Endothelial cell of umbilical vein (primary cell): ENCODE measurements at regions not wholly inside any gene's neighbourhood (a gene's known extent, or its start where the extent isn't known, plus 50 kb on each side); places are given as distances from the start of the nearest gene placed in this dataset.

ENCODE experiments used
- BruUV-seq: library from RNA; stranded (reverse); fragments of 400-500 nt; replicated peaks from 2 replicates; lab custom pipeline; 2021; lab: Mats Ljungman, UMichigan
- CTCF ChIA-PET: fragments of 300-600, 350-600 bp; sonication (Branson Sonifier 250); formaldehyde crosslinking; loops from one replicate; lab custom pipeline; 2021; ENCODE audit warnings: antibody characterized with exemption, inconsistent platforms; lab: Charles Lee
- POLR2A ChIA-PET: fragments of 300-600, 350-600 bp; sonication (Branson Sonifier 250); formaldehyde crosslinking; loops from one replicate; lab custom pipeline; 2021; ENCODE audit warnings: antibody characterized with exemption, inconsistent platforms; lab: Charles Lee
- DNase-seq: peaks from one replicate; pipeline ENCODE4 v3.0.0-alpha.2; 2011; ENCODE audit warnings: low read depth, low spot score
- FAIRE-seq: peaks from 2 replicates; lab custom pipeline; 2011; peaks lifted over from hg19 to GRCh38; lab: Jason Lieb, UNC
- H2AFZ ChIP-seq: 2 replicates; pipeline ENCODE4 v1.6.0; 2012; ENCODE audit warnings: low read depth, low read length, control low read depth, inconsistent platforms
- H3K27ac ChIP-seq: 2 replicates; pipeline ENCODE4 v1.5.1; 2011; ENCODE audit warnings: low read depth, mild to moderate bottlenecking, control low read depth, low read length, moderate library complexity; ENCODE audit not compliant: insufficient read depth
- H3K27me3 ChIP-seq, 2 experiments: 2 replicates each; pipeline versions ENCODE4 v1.6.0 to v1.6.1; 2011; ENCODE audit warnings: low read length in 2 of 2, mixed read lengths in 1 of 2; ENCODE audit not compliant: control insufficient read depth in 2 of 2, insufficient read depth in 2 of 2
- H3K36me3 ChIP-seq, 2 experiments: 2 replicates in 1 of 2; 3 replicates in 1 of 2; pipeline ENCODE4 v1.5.1; 2011; ENCODE audit warnings: low read length in 2 of 2, mild to moderate bottlenecking in 1 of 2, moderate library complexity in 1 of 2; ENCODE audit not compliant: control insufficient read depth in 2 of 2, insufficient read depth in 2 of 2; ENCODE audit errors: extremely low read depth in 1 of 2
- H3K4me1 ChIP-seq: 3 replicates; pipeline ENCODE4 v1.5.1; 2011; ENCODE audit warnings: mild to moderate bottlenecking, low read length; ENCODE audit not compliant: control insufficient read depth, insufficient read depth; ENCODE audit errors: extremely low read depth
- H3K4me2 ChIP-seq: 2 replicates; pipeline ENCODE4 v1.6.1; 2011; ENCODE audit warnings: low read length, control low read depth, mixed read lengths; ENCODE audit not compliant: insufficient read depth
- H3K4me3 ChIP-seq, 3 experiments: fragments of 200-600 bp in 1 of 3; sonication (generic), shearing (Covaris generic) in 1 of 3; replicated peaks in 1 of 3; 2 replicates each; pipeline ENCODE4 v1.5.1; 2011 to 2016; ENCODE audit warnings: control low read depth in 3 of 3, low read length in 3 of 3, mild to moderate bottlenecking in 2 of 3, inconsistent platforms in 1 of 3, low read depth in 1 of 3, moderate library complexity in 1 of 3; ENCODE audit not compliant: insufficient read depth in 1 of 3
- H3K79me2 ChIP-seq: 2 replicates; pipeline ENCODE4 v1.6.0; 2012; ENCODE audit warnings: low read length, inconsistent platforms; ENCODE audit not compliant: control insufficient read depth, insufficient read depth
- H3K9ac ChIP-seq: replicated peaks from 2 replicates; pipeline ENCODE3; 2011; ENCODE audit warnings: low read length, control low read depth; ENCODE audit not compliant: insufficient read depth; ENCODE audit errors: extremely low read depth
- H3K9me1 ChIP-seq: replicated peaks from 3 replicates; pipeline ENCODE4 v1.6.0; 2011; ENCODE audit warnings: mild to moderate bottlenecking, low read length; ENCODE audit not compliant: control insufficient read depth, insufficient read depth; ENCODE audit errors: extremely low read depth
- H3K9me3 ChIP-seq: replicated peaks from 2 replicates; pipeline ENCODE4 v1.5.1; 2012; ENCODE audit warnings: low read length, inconsistent platforms; ENCODE audit not compliant: control insufficient read depth, insufficient read depth
- H4K20me1 ChIP-seq: replicated peaks from 2 replicates; pipeline ENCODE3; 2011; ENCODE audit warnings: mild to moderate bottlenecking, low read length; ENCODE audit not compliant: control insufficient read depth, insufficient read depth; ENCODE audit errors: extremely low read depth
- CTCF ChIP-seq, 2 donors: IDR thresholded peaks; 1 replicate in 1 of 2; 2 replicates in 1 of 2; pipeline ENCODE4 v1.5.1; 2011; ENCODE audit warnings: low read length in 2 of 2, mild to moderate bottlenecking in 2 of 2, moderate library complexity in 2 of 2, control low read depth in 1 of 2, inconsistent platforms in 1 of 2, low read depth in 1 of 2; ENCODE audit not compliant: insufficient read depth in 1 of 2; ENCODE audit errors: extremely low read depth in 1 of 2
- FOS ChIP-seq: IDR thresholded peaks from 2 replicates; pipeline ENCODE4 v1.6.1; 2011; ENCODE audit warnings: mild to moderate bottlenecking, low read length, moderate library complexity, borderline replicate concordance; ENCODE audit not compliant: insufficient read depth
- JUN ChIP-seq: IDR thresholded peaks from 2 replicates; pipeline ENCODE4 v1.6.1; 2011; ENCODE audit warnings: borderline replicate concordance, low read depth; ENCODE audit not compliant: insufficient read length, insufficient read depth
- MAX ChIP-seq: IDR thresholded peaks from 2 replicates; pipeline ENCODE4 v1.6.1; 2011; ENCODE audit not compliant: insufficient read depth, insufficient read length
- MYC ChIP-seq: IDR thresholded peaks from one replicate; pipeline ENCODE4 v1.6.1; 2011; ENCODE audit warnings: mild to moderate bottlenecking, low read depth, low read length
- POLR2A ChIP-seq: IDR thresholded peaks from 2 replicates; pipeline ENCODE4 v1.6.1; 2012; ENCODE audit warnings: low read depth, mild to moderate bottlenecking, control low read depth, low read length
- POLR2AphosphoS5 ChIP-seq: IDR thresholded peaks from 2 replicates; pipeline ENCODE4 v1.6.1; 2012; ENCODE audit warnings: low read depth, mild to moderate bottlenecking, control low read depth, low read length, moderate library complexity; ENCODE audit not compliant: insufficient read depth
- dilution Hi-C: fragments of 300-500 bp; cut with MboI; formaldehyde crosslinking; loops from one replicate; pipeline ENCODE4 v1.15.0; 2019; ENCODE audit warnings: low sequenced_read_pairs; ENCODE audit not compliant: extremely low pct_ligation_motif_present
- intact Hi-C: fragments of 100-400 bp; cut with micrococcal nuclease; formaldehyde crosslinking; loops from one replicate; pipeline ENCODE4 v1.10.0; 2022

GRCh38 chr2:8541636-8542035, 140.2 kb upstream of the ID2 start:
- Histone ChIP-seq H3K27ac (no peak overlapping the region), H2AFZ (no peak overlapping the region), H3K9me1 (no peaks in the 10 kb centered on the region), H3K4me3 (no peak overlapping the region), H4K20me1 (no peaks in the 10 kb centered on the region), H3K36me3 (no peaks in the 10 kb centered on the region), H3K9ac (no peak overlapping the region), H3K4me2 (no peak overlapping the region), H3K4me1 (no peaks in the 10 kb centered on the region), H3K27me3 (no peaks in the 10 kb centered on the region), H3K79me2 (no peaks in the 10 kb centered on the region), H3K9me3 (no peaks in the 10 kb centered on the region)
- no peak for DNase-seq
- dilution Hi-C loops, result no loop called here
- POLR2A ChIA-PET, result no interaction called here
- CTCF ChIA-PET, result no interaction called here
- no peak for FAIRE-seq
- TF ChIP-seq CTCF (IDR thresholded peaks at IDR 0.05; ENCODE audit: extremely low read depth in 1 of 2, insufficient read depth in 1 of 2, low read depth in 1 of 2, low read length in 2 of 2), result no peak
- no peak for TF ChIP-seq JUN
- TF ChIP-seq MAX, result no peak
- TF ChIP-seq MYC, result no peak
- BruUV-seq, result no TSS peak
- intact Hi-C loops, result no loop called here

- Histone ChIP-seq H3K9me1 (no peaks in the 10 kb centered on the region), H3K4me1 (no peaks in the 10 kb centered on the region), H3K9me3 (no peaks in the 10 kb centered on the region), H2AFZ (no peak overlapping the region), H3K27ac (no peak overlapping the region), H3K4me3 (no peak overlapping the region), H3K36me3 (no peaks in the 10 kb centered on the region), H4K20me1 (no peaks in the 10 kb centered on the region), H3K9ac (no peak overlapping the region), H3K4me2 (no peak overlapping the region), H3K27me3 (no peaks in the 10 kb centered on the region), H3K79me2 (no peaks in the 10 kb centered on the region)
- DNase-seq (no peak), FAIRE-seq (no peak)
- BruUV-seq, result no TSS peak
- POLR2A ChIA-PET, result no interaction called here
- TF ChIP-seq POLR2A, result no peak
- TF ChIP-seq FOS, result no peak
- no peak for TF ChIP-seq MYC
- TF ChIP-seq POLR2AphosphoS5, result no peak
- TF ChIP-seq CTCF (IDR thresholded peaks at IDR 0.05; ENCODE audit: extremely low read depth in 1 of 2, insufficient read depth in 1 of 2, low read depth in 1 of 2, low read length in 2 of 2), result no peak
- intact Hi-C loops (no loop called here), dilution Hi-C loops (no loop called here)
- CTCF ChIA-PET, result no interaction called here
Measured at GRCh38 chr2:8542381-8543059, 139.3 kb upstream of the ID2 start.
